HepG2 (cell line): ENCODE measurements at regions not wholly inside any gene's neighbourhood (a gene's known extent, or its start where the extent isn't known, plus 50 kb on each side); places are given as distances from the start of the nearest gene placed in this dataset.
A peak's percentile ranks its signal among the peaks of the same experiment; 100 is the strongest.

ENCODE experiments used
- ATAC-seq: fragments of 200-7000 bp; cut with Tn5 transposase; 3 replicates; pipeline ENCODE4 v1.9.1; 2020; ENCODE audit warnings: mild to moderate bottlenecking, moderate library complexity
- BruUV-seq: library from RNA; stranded (reverse); fragments of 400-500 nt; replicated peaks from 2 replicates; lab custom pipeline; 2021; lab: Mats Ljungman, UMichigan
- CTCF ChIA-PET: fragments of 300-600 bp; formaldehyde crosslinking; extraction: SDS; loops from one replicate; lab custom pipeline; 2021; ENCODE audit warnings: low total read pairs, inconsistent platforms, low intra/inter-chr PET ratio; lab: Yijun Ruan, JAX
- POLR2A ChIA-PET: fragments of 350-600 bp; sonication (Branson Sonifier 250); formaldehyde crosslinking; loops from one replicate; lab custom pipeline; 2020; ENCODE audit warnings: antibody characterized with exemption, inconsistent platforms; lab: Yijun Ruan, JAX
- DNase-seq: peaks from one replicate; pipeline ENCODE4 v3.0.0-alpha.2; 2015; ENCODE audit warnings: low spot score
- FAIRE-seq: peaks from 3 replicates; lab custom pipeline; 2011; peaks lifted over from hg19 to GRCh38; lab: Jason Lieb, UNC
- H2AFZ ChIP-seq: one replicate; pipeline ENCODE4 v1.6.1; 2011; ENCODE audit warnings: low read length, inconsistent platforms
- H3K27ac ChIP-seq: fragments of 300-600 bp; 3 replicates; pipeline ENCODE4 v1.8.0; 2011; ENCODE audit warnings: mixed run types, mild to moderate bottlenecking, mixed read lengths, low read length, inconsistent platforms; ENCODE audit not compliant: insufficient read depth; ENCODE audit errors: extremely low read length
- H3K27me3 ChIP-seq, 2 experiments: fragments of 200-600 bp in 1 of 2; 2 replicates in 1 of 2; 3 replicates in 1 of 2; pipeline versions ENCODE4 v1.6.0 to v1.8.0; 2011; ENCODE audit warnings: low read length in 2 of 2, mild to moderate bottlenecking in 2 of 2, moderate library complexity in 2 of 2, inconsistent platforms in 1 of 2; ENCODE audit not compliant: insufficient read depth in 2 of 2, control insufficient read depth in 1 of 2
- H3K36me3 ChIP-seq, 2 experiments: fragments of 200-600 bp in 1 of 2; replicated peaks in 1 of 2; 2 replicates in 1 of 2; 3 replicates in 1 of 2; pipeline versions ENCODE4 v1.5.1 to v1.8.0; 2011; ENCODE audit warnings: low read length in 2 of 2, inconsistent platforms in 1 of 2; ENCODE audit not compliant: insufficient read depth in 2 of 2, control insufficient read depth in 1 of 2
- H3K4me1 ChIP-seq: 2 replicates; pipeline ENCODE4 v1.5.1; 2012; ENCODE audit warnings: low read length, inconsistent platforms; ENCODE audit not compliant: insufficient read depth
- H3K4me2 ChIP-seq: 2 replicates; pipeline ENCODE4 v1.6.0; 2011; ENCODE audit warnings: low read depth, low read length, inconsistent platforms
- H3K4me3 ChIP-seq, 3 experiments: fragments of 200-600 bp in 1 of 3; sonication (generic), shearing (Covaris generic) in 1 of 3; replicated peaks in 1 of 3; 2 replicates each; pipeline ENCODE4 v1.5.1; 2011 to 2016; ENCODE audit warnings: low read length in 3 of 3, inconsistent platforms in 2 of 3, low read depth in 2 of 3, mild to moderate bottlenecking in 2 of 3, control low read depth in 1 of 3, mixed read lengths in 1 of 3; ENCODE audit not compliant: insufficient read depth in 1 of 3
- H3K79me2 ChIP-seq: one replicate; pipeline ENCODE4 v1.6.1; 2011; ENCODE audit warnings: low read length, inconsistent platforms; ENCODE audit not compliant: insufficient read depth
- H3K9ac ChIP-seq: 2 replicates; pipeline ENCODE4 v1.6.0; 2011; ENCODE audit warnings: mild to moderate bottlenecking, low read depth, low read length, inconsistent platforms; ENCODE audit not compliant: insufficient read depth
- H3K9me3 ChIP-seq: 2 replicates; pipeline ENCODE4 v1.5.1; 2012; ENCODE audit warnings: mild to moderate bottlenecking, low read length
- H4K20me1 ChIP-seq: 2 replicates; pipeline ENCODE4 v1.6.0; 2011; ENCODE audit warnings: inconsistent platforms, mild to moderate bottlenecking, low read length, moderate library complexity; ENCODE audit not compliant: insufficient read depth
- FUBP1 ChIP-seq: sonication (generic); formaldehyde crosslinking; IDR thresholded peaks from 2 replicates; pipeline ENCODE4 v1.5.1; 2020; ENCODE audit warnings: missing genetic modification reagents, mild to moderate bottlenecking, borderline replicate concordance
- IRF1 ChIP-seq: sonication (generic); formaldehyde crosslinking; IDR thresholded peaks from 2 replicates; pipeline ENCODE4 v1.4.0; 2020; ENCODE audit warnings: low read depth, mild to moderate bottlenecking, missing genetic modification reagents
- PRDM10 ChIP-seq: sonication (generic); formaldehyde crosslinking; IDR thresholded peaks from 2 replicates; pipeline ENCODE4 v1.4.0; 2020; ENCODE audit warnings: low read depth, missing genetic modification reagents
- SMAD3 ChIP-seq: sonication (generic); formaldehyde crosslinking; IDR thresholded peaks from 2 replicates; pipeline ENCODE4 v1.4.0; 2020; ENCODE audit warnings: missing genetic modification reagents
- SNAPC4 ChIP-seq: sonication (generic); formaldehyde crosslinking; IDR thresholded peaks from 2 replicates; pipeline ENCODE4 v1.4.0; 2020; ENCODE audit warnings: mild to moderate bottlenecking, missing genetic modification reagents
- TCF12 ChIP-seq, 2 experiments: fragments of 450-650 bp in 1 of 2; sonication (generic) in 1 of 2; formaldehyde crosslinking in 1 of 2; IDR thresholded peaks; 2 replicates each; pipeline versions ENCODE4 v1.6.1 to v1.8.0; 2017 to 2022; ENCODE audit warnings: antibody characterized with exemption in 1 of 2, mild to moderate bottlenecking in 1 of 2, missing genetic modification reagents in 1 of 2, moderate library complexity in 1 of 2
- ZNF232 ChIP-seq: sonication (generic); formaldehyde crosslinking; IDR thresholded peaks from 2 replicates; pipeline ENCODE4 v1.4.0; 2020; ENCODE audit warnings: missing genetic modification reagents, borderline replicate concordance
- ZNF251 ChIP-seq: sonication (generic); formaldehyde crosslinking; IDR thresholded peaks from 2 replicates; pipeline ENCODE4 v1.9.0; 2021; ENCODE audit warnings: mild to moderate bottlenecking, missing genetic modification reagents
- ZNF709 ChIP-seq: sonication (generic); formaldehyde crosslinking; IDR thresholded peaks from 2 replicates; pipeline ENCODE4 v1.5.0; 2020; ENCODE audit warnings: mild to moderate bottlenecking, missing genetic modification reagents
- ZNF784 ChIP-seq: sonication (generic); formaldehyde crosslinking; IDR thresholded peaks from 2 replicates; pipeline ENCODE4 v1.5.1; 2020; ENCODE audit warnings: missing genetic modification reagents, mild to moderate bottlenecking, borderline replicate concordance
- WGBS: methylation state at CpG from one replicate; pipeline ENCODE4 v1.1.6; 2017; ENCODE audit warnings: low lambda C conversion rate; 5-methylcytosine and 5-hydroxymethylcytosine counted together
- in situ Hi-C: cut with HindIII; loops from 2 replicates; pipeline ENCODE4 v1.10.0; 2017; ENCODE audit warnings: low pct_unique_long_range_greater_than_20kb; ENCODE audit not compliant: extremely low pct_ligation_motif_present
- intact Hi-C: fragments of 100-400 bp; cut with micrococcal nuclease; formaldehyde crosslinking; loops from one replicate; pipeline ENCODE4 v1.10.0; 2022; ENCODE audit not compliant: unreplicated experiment

GRCh38 chr14:76962303-76962660, 66.2 kb downstream of the IRF2BPL start:
- ChIA-PET POLR2A (interaction anchor here (0.7 to 2.4 kb wide), 17 partner anchors 9 to 150 kb away, joined by 3 to 31 read pairs (median 8); partner anchors contain the start of gene IRF2BPL), CTCF (no interaction called here)
- H3K4me3 ChIP-seq = peak overlapping the region; percentile 53 to 60 (median 57)
- H3K79me2 ChIP-seq = no peaks in the 10 kb centered on the region
- no peaks in the 10 kb centered on the region for H3K36me3 ChIP-seq
- peak; percentile 7; the same call in 2 of the 3 replicates for ATAC-seq
- in situ Hi-C loops (no loop called here), intact Hi-C loops (loop anchor here (5.0 to 10.0 kb wide), 2 partner anchors 47 to 540 kb away; no protein-coding TSS in a partner anchor)
- H3K9me3 ChIP-seq = no peaks in the 10 kb centered on the region
- H2AFZ ChIP-seq = peak overlapping the region; percentile 45
- FAIRE-seq = no peak
- peak overlapping the region; percentile 57 for H3K9ac ChIP-seq
- no TSS peak for BruUV-seq
- WGBS = 31% methylated on average over 1 of the region's 1 CpG
- no peaks in the 10 kb centered on the region for H3K27me3 ChIP-seq
- peaks cover 87% of the 10 kb centered on the region for H3K4me1 ChIP-seq
- peak overlapping the region; percentile 88 for H3K27ac ChIP-seq
- peak overlapping the region; percentile 93 for H3K4me2 ChIP-seq
- DNase-seq = no peak
- H4K20me1 ChIP-seq = no peaks in the 10 kb centered on the region
- 0 out of 2 replicates have a peak, but pooled peaks have one; percentile 43 for TF ChIP-seq SNAPC4 (CRISPR knock-in tag)
- TF ChIP-seq SMAD3 (CRISPR knock-in tag) = 0 out of 2 replicates have a peak, but pooled peaks have one; percentile 8
- TF ChIP-seq TCF12 (IDR thresholded peaks at IDR 0.05) = no peak
- no peak for TF ChIP-seq TCF12 (CRISPR knock-in tag; IDR thresholded peaks at IDR 0.05)
- TF ChIP-seq FUBP1 = no peak
- no peak for TF ChIP-seq ZNF709
- 0 out of 2 replicates have a peak, but pooled peaks have one; percentile 1 for TF ChIP-seq ZNF232 (CRISPR knock-in tag)
- no peak for TF ChIP-seq ZNF251
- TF ChIP-seq ZNF784 (CRISPR knock-in tag) = 0 out of 2 replicates have a peak, but pooled peaks have one; percentile 26
- TF ChIP-seq IRF1 (CRISPR knock-in tag) = peak; percentile 21
- no peak for TF ChIP-seq PRDM10 (CRISPR knock-in tag)
